PC-9 (cell line): ENCODE measurements at regions not wholly inside any gene's neighbourhood (a gene's known extent, or its start where the extent isn't known, plus 50 kb on each side); places are given as distances from the start of the nearest gene placed in this dataset.

ENCODE experiments used
- BruUV-seq: library from RNA; stranded (reverse); fragments of 400-500 nt; replicated peaks from 2 replicates; lab custom pipeline; 2021; lab: Mats Ljungman, UMichigan
- CTCF ChIA-PET: fragments of 300-600 bp; sonication (Branson Sonifier 250); formaldehyde crosslinking; loops from one replicate; lab custom pipeline; 2022; ENCODE audit warnings: antibody characterized with exemption; lab: Charles Lee
- POLR2A ChIA-PET: fragments of 300-600 bp; sonication (Branson Sonifier 250); formaldehyde crosslinking; loops from one replicate; lab custom pipeline; 2022; ENCODE audit warnings: antibody characterized with exemption; ENCODE audit not compliant: unreplicated experiment; lab: Charles Lee
- DNase-seq, 2 experiments: peaks; one replicate each; pipeline versions ENCODE4 v3.0.0 to v3.0.0-alpha.2; 2015 to 2022; ENCODE audit warnings: mixed read lengths in 1 of 2
- H2AFZ ChIP-seq: fragments of 200-600 bp; sonication (generic); 2 replicates; pipeline ENCODE4 v1.8.1; 2017; ENCODE audit warnings: antibody characterized with exemption
- H3F3A ChIP-seq: fragments of 200-600 bp; sonication (generic); 2 replicates; pipeline ENCODE4 v1.8.1; 2017; ENCODE audit warnings: antibody characterized with exemption, mild to moderate bottlenecking, low read depth; ENCODE audit not compliant: insufficient read depth
- H3K27ac ChIP-seq: fragments of 200-600 bp; sonication (generic); 2 replicates; pipeline ENCODE4 v1.6.1; 2016; ENCODE audit warnings: mixed run types
- H3K27me3 ChIP-seq: fragments of 200-600 bp; sonication (generic); 2 replicates; pipeline ENCODE4 v1.6.1; 2016; ENCODE audit warnings: low read depth, mixed run types; ENCODE audit not compliant: insufficient read depth
- H3K36me3 ChIP-seq: fragments of 200-600 bp; sonication (generic); 2 replicates; pipeline ENCODE4 v1.6.1; 2016; ENCODE audit warnings: low read depth, mixed run types
- H3K4me1 ChIP-seq: fragments of 200-600 bp; sonication (generic); replicated peaks from 2 replicates; pipeline ENCODE4 v1.6.1; 2016; ENCODE audit warnings: mixed run types; ENCODE audit not compliant: insufficient read depth
- H3K4me2 ChIP-seq: fragments of 200-600 bp; sonication (generic); 2 replicates; pipeline ENCODE4 v1.6.1; 2017; ENCODE audit warnings: mixed run types
- H3K4me3 ChIP-seq: fragments of 200-600 bp; sonication (generic); 2 replicates; pipeline ENCODE4 v1.6.1; 2016; ENCODE audit warnings: mixed run types
- H3K79me2 ChIP-seq: fragments of 200-600 bp; sonication (generic); 2 replicates; pipeline ENCODE4 v1.6.1; 2017; ENCODE audit warnings: low read depth, mixed run types
- H3K9me2 ChIP-seq: fragments of 200-600 bp; sonication (generic); 2 replicates; pipeline ENCODE4 v1.8.1; 2017; ENCODE audit warnings: mild to moderate bottlenecking; ENCODE audit not compliant: insufficient read depth
- H3K9me3 ChIP-seq: fragments of 200-600 bp; sonication (generic); 2 replicates; pipeline ENCODE4 v1.8.1; 2016; ENCODE audit warnings: low read depth; ENCODE audit not compliant: insufficient read depth
- H4K20me1 ChIP-seq: fragments of 200-600 bp; sonication (generic); 2 replicates; pipeline ENCODE4 v1.8.1; 2017; ENCODE audit not compliant: insufficient read depth
- CTCF ChIP-seq: fragments of 200-600 bp; sonication (generic); conservative IDR thresholded peaks from 2 replicates; pipeline ENCODE4 v1.6.1; 2017; ENCODE audit warnings: mixed run types, antibody characterized with exemption, mild to moderate bottlenecking, moderate library complexity
- EZH2 ChIP-seq: fragments of 200-600 bp; sonication (generic); IDR thresholded peaks from 2 replicates; pipeline ENCODE4 v1.8.0; 2017; ENCODE audit warnings: antibody characterized with exemption, low read depth
- intact Hi-C: fragments of 100-400 bp; cut with micrococcal nuclease; formaldehyde crosslinking; loops from one replicate; pipeline ENCODE4 v1.10.0; 2022; ENCODE audit not compliant: unreplicated experiment

DNA sequence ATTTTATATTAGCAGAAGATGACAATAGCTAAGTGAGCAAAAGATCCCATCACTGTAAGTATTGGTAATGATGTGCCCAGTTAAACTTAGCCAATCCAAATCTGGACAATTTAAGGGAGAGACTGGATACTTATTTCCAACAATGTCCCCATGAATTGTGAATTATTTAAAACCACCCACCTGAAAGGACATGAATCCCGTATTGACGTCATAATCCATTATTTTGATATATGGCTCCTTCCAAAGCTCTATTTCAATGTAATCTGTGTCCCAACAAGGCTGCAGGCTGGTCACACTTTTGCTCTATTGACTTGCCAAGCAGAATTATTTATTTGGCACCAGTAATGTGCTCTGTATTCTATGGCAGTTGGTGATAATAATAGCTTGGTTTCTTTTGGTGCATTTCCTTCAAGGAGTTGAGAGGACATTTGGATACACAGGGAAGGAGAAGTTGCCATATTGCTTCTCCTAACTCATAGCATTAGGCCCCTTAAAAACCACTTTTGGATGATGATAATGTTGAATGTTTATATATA is 157.2 kb downstream of the NMUR2 start:
- no peaks in the 10 kb centered on the region for H3K4me1 ChIP-seq
- POLR2A ChIA-PET, result no interaction called here
- no peak for DNase-seq
- no peak for TF ChIP-seq EZH2
- no peak for TF ChIP-seq CTCF
- no peak overlapping the region for H3K27ac ChIP-seq
- no TSS peak for BruUV-seq
- intact Hi-C loops, result no loop called here
- CTCF ChIA-PET, result no interaction called here
- H2AFZ ChIP-seq, result no peak overlapping the region
- no peaks in the 10 kb centered on the region for H3K36me3 ChIP-seq
- no peak overlapping the region for H3K4me3 ChIP-seq
- no peaks in the 10 kb centered on the region for H3K79me2 ChIP-seq
- H3F3A ChIP-seq, result no peaks in the 10 kb centered on the region
- H3K9me3 ChIP-seq, result no peaks in the 10 kb centered on the region
- no peaks in the 10 kb centered on the region for H3K27me3 ChIP-seq
- H3K4me2 ChIP-seq, result no peak overlapping the region
- no peaks in the 10 kb centered on the region for H3K9me2 ChIP-seq
- no peaks in the 10 kb centered on the region for H4K20me1 ChIP-seq

GRCh38 chr5:152246401-152246800 is 158.7 kb downstream of the NMUR2 start:
- ChIA-PET POLR2A (no interaction called here), CTCF (no interaction called here)
- Histone ChIP-seq H2AFZ (no peak overlapping the region), H3F3A (no peaks in the 10 kb centered on the region), H4K20me1 (no peaks in the 10 kb centered on the region), H3K4me3 (no peak overlapping the region), H3K4me1 (no peaks in the 10 kb centered on the region), H3K27ac (no peak overlapping the region), H3K79me2 (no peaks in the 10 kb centered on the region), H3K9me3 (no peaks in the 10 kb centered on the region), H3K36me3 (no peaks in the 10 kb centered on the region), H3K4me2 (no peak overlapping the region), H3K27me3 (no peaks in the 10 kb centered on the region), H3K9me2 (no peaks in the 10 kb centered on the region)
- DNase-seq, result no peak
- no peak for TF ChIP-seq EZH2
- no peak for TF ChIP-seq CTCF
- intact Hi-C loops, result no loop called here
- BruUV-seq, result no TSS peak

GRCh38 chr5:152237531-152237930 is 167.5 kb downstream of the NMUR2 start:
- no peaks in the 10 kb centered on the region for H3F3A ChIP-seq
- no peaks in the 10 kb centered on the region for H3K79me2 ChIP-seq
- H3K27me3 ChIP-seq, result no peaks in the 10 kb centered on the region
- H4K20me1 ChIP-seq, result no peaks in the 10 kb centered on the region
- intact Hi-C loops, result no loop called here
- no peak overlapping the region for H3K4me3 ChIP-seq
- no peak for TF ChIP-seq EZH2
- no peak for TF ChIP-seq CTCF
- no peak for DNase-seq
- CTCF ChIA-PET, result no interaction called here
- H3K27ac ChIP-seq, result no peak overlapping the region
- H3K4me2 ChIP-seq, result no peak overlapping the region
- no TSS peak for BruUV-seq
- no peaks in the 10 kb centered on the region; the same call in 1 of the 2 replicates for H3K9me2 ChIP-seq
- no peaks in the 10 kb centered on the region for H3K4me1 ChIP-seq
- POLR2A ChIA-PET, result no interaction called here
- H3K9me3 ChIP-seq, result no peaks in the 10 kb centered on the region
- H2AFZ ChIP-seq, result no peak overlapping the region
- H3K36me3 ChIP-seq, result no peaks in the 10 kb centered on the region
